C4-2B (cell line): ENCODE measurements at regions not wholly inside any gene's neighbourhood (a gene's known extent, or its start where the extent isn't known, plus 50 kb on each side); places are given as distances from the start of the nearest gene placed in this dataset.
"Not testable (repeated sequence)": the region's sequence is repeated elsewhere in the genome, so short reads cannot be mapped to it uniquely, and the experiment has no call there.

Experiments used
- CTCF ChIP-seq: fragments of 450-650 bp; conservative IDR thresholded peaks from 2 replicates; pipeline ENCODE4 v1.5.1; 2017; ENCODE audit warnings: mild to moderate bottlenecking
- ZFX ChIP-seq: fragments of 450-650 bp; IDR thresholded peaks from 2 replicates; pipeline ENCODE4 v1.6.1; 2017

- not testable (repeated sequence) for TF ChIP-seq CTCF, ZFX
Measured at GRCh38 chr4:32716090-32716620, 1996.0 kb downstream of the PCDH7 start.
